Hematopoietic multipotent progenitor cell treated with erythropoietin and hydrocortisone succinate and interleukin-3 and kit ligand, for 15 days (in vitro differentiated cells): ENCODE measurements at regions not wholly inside any gene's neighbourhood (a gene's known extent, or its start where the extent isn't known, plus 50 kb on each side); places are given as distances from the start of the nearest gene placed in this dataset.

Source experiments
- DNase-seq: peaks from one replicate; pipeline ENCODE4 v3.0.0-alpha.2; 2015; ENCODE audit warnings: low spot score

GRCh38 chr21:38556390-38556789 lies 58.1 kb upstream of the ERG start:
- no peak for DNase-seq

DNA sequence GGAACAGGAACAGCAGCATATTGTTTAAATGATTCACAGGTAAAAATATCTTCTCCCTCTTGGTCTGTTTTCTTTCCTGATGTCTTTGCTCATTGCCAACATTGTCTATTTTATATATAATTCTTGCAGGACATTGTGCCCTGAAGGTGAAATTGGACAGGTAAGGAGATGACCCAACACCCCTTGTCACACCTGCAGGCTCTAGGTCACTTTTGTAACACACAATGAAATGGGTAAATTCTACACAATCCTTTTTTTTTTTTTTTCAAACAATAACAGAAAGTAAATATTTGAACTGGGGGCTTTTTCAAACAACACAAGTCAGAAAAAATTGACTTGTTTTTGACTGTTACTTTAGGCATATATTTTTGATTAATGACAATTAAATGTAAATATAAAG lies 62.9 kb upstream of the ERG start:
- no peak for DNase-seq

DNA sequence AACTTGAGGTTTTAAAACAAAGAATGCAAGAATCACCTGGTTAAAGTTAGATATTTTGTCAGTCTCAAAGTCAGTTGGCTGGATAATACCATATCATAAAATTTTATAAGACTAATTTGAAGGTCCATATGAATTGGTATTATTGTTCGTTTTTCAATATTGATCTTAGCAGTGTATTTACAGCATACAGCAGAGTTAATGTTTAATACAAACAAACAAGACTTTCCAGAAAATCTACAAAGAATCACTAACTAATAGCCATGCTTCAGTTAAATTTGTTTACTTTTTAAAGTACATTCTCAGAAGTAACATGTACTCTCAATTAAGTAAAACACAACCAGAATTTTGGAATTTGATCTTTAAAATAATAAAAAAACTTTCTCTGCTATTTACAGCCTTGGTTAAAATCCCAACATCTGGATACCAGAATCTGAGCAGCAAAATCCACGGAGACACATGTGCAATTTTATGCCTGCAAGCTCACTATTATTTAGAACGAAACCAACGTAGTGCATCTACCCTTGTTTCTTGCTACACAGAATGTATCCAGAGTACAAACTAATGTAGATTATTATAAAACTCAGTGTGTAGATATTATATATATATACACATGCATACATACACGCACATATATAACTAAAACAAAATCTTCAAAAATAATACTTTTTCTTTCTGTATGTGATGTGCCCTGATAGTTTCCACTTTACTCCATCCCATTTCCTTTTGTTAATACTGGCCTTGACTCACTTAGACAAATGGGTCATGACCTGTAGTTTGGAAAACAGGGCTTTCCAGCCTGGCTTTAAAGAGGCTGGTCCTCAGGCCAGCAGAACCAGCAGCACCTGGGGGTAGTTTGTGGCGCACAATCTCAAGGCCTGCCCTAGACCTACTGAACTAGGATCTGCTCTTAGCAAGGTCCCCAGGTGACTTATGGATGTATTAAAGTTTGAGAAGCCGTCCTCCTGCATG lies 63.6 kb upstream of the ERG start:
- DNase-seq, result no peak

DNA sequence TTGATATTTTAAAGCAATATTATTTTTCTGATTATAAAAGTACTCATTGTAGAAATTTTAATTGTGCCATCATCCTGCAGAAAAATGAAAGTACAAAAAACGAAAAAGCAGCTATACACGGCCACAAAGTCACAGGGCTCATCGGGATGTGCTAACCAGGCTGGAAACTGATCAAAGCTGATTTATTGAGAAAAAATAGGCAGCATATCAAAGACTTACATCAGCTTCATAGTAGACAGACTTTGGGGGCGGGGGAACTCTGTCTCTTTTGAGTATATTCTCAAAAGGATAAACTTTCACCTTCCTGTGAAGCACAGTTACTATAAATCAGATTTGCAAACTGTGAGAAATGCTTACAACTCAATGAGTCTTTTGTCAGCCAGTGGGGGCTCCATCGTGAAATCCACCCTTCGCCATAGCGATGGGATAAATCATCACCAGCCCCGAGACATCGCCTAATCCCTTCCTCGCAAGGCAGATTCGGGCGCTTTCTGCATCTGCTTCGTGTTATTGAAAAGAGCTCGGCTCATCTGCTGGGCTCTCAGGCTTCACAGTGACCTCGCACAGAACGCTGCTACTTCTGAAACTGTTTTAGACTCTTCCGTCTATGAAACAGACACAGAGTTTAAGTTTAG lies 69.2 kb upstream of the ERG start:
- DNase-seq, result no peak

DNA sequence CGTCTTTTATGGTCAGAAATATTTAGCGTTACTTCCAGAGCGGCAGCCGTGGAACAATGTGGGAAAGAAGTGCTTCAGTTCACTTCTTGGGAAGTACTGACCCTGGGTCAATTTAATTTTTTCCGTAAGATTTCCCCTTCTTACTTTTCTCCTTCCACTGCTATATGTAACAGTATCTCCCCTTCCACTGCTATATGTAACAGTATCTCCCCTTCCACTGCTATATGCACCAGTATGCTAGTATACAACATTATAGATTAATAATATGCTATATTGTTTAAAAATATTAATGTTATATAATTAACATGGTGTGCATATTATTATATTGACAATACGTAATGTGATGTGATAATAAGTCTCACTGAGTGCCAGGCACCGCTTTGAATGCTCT lies 69.7 kb upstream of the ERG start:
- no peak for DNase-seq

- no peak for DNase-seq
Observed at GRCh38 chr21:38569733-38570132, 71.5 kb upstream of the ERG start.

DNA sequence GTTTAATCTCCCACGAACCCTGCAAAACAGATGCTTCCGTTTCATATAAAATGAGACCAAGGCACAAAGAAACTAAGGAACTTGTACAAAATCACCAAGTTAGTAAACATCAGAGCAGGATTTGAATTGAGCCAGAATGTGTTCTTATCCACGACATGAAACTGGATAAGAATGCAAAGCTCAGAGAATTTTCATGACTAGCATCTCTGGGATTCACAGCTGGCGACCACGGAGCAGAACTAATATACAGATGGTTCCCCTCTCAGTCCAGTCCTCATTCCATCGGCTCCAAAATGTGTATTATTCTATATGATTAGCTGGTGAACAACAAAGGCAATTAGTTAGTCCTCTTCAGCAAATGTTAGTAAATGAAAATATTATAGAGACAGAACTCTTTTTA lies 72.3 kb upstream of the ERG start:
- DNase-seq, result no peak

- DNase-seq, result no peak
Observed at GRCh38 chr21:38574895-38575575, 76.8 kb upstream of the ERG start.

DNA sequence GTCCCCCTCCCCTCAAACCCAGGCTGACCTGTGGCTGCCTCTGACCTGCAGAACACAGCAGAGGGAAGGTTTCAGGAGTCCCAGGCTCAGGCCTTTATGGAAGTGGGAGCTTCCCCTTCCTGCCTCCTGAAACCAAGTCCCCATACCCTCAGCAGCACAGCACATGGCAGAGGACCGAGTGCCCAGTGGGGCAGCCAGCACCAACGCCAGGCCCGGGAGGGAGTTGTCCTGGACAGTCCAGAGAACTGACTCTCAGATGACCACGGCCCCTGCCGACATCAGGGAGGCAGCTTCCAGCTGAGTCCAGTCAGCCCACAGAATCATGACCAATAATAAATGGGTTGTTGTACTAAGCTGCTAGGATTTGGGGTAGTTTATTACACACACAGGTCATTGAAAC lies 79.6 kb upstream of the ERG start:
- DNase-seq, result no peak

DNA sequence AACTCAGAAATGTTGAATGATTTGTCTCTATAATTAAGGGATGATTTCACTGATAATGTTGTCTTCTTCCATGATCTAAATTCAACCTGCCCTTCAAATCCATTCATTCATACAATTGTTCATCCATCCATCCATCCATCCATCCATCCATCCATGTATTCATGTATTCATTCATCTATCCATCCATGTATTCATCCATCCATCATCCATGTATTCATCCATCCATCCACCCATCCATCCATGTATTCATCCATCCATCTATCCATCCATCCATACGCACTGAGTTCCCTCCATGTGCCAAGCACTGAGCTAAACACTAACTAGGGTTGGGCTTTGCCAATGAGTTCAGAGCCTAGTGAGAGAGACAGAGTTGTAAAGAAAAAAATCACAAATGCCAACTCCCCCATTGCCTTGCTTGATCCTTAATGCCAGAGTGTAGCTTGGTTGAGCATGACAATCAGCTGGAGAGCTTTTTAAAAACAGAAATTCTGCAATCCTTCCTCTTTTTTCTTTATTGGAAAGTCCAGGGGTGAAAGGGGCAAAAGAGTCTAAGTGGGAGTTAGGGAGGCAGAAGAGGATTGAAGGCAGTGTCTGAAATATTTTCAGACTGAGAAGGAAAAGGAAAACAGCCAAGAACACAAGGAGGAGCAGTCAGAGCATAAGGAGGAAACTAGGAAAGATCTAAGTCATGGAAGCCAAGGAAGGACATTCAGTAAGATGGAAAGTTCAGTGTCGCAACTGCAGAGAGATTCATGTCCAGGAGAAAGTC lies 92.4 kb upstream of the ERG start:
- DNase-seq, result no peak

GRCh38 chr21:38591218-38591537 lies 92.9 kb upstream of the ERG start:
- DNase-seq, result no peak

DNA sequence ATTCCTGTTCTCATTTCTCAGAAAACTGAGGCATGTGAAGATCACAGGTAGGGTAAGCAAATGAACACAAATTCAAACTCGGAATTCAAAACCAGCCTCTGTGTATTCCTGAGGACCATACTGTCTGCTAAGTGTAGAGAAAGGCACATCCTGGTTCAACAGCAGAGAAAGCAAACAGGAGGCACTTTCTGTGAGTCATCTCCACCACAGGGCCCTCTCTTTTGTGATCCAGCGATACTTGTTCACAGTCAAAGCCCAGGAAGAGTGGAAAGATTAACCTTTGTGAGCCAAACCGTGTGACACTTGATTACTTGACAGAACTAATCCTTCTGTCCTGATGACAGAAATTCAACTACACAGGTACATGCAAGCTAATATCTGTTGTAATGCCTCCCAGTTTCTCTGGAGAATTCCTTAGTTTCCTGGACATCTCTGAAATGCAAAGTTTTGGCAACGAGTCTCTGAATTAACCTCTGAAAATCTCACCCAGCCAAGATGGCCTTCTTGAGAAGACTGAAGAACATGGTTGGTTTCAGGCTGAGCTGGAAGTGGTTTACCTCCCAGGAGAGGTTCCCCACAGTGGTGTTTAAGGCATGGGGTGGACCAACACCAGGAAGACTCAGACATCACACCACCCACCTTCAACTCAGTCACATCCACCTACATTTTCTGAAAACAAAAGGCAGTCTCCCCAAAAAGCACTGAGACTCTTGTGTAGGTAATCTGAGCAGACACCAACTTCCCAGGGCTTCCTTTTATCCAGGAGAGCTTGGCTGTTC lies 98.2 kb upstream of the ERG start:
- DNase-seq, result no peak

DNA sequence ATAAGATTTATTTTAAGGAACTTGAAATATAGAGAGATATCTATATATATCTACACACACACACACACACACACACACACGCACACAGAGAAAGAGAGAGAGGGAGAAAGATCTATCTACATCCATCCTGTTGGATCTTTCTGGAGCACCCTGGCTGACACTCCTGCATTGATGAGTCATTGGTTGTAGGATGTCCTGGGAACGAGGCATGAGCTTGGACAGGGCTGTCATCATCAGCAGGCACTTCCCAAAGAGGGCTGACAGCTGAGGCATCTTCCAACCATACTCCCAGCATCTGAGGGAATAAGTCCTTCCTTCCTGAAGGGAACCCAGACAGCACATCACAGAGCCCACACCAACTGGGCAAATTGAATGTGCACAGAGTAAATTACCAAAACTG lies 99.1 kb upstream of the ERG start:
- no peak for DNase-seq

GRCh38 chr21:38598413-38598812 lies 100.1 kb upstream of the ERG start:
- DNase-seq, result no peak

GRCh38 chr21:38599381-38599975 lies 101.2 kb upstream of the ERG start:
- DNase-seq, result no peak

DNA sequence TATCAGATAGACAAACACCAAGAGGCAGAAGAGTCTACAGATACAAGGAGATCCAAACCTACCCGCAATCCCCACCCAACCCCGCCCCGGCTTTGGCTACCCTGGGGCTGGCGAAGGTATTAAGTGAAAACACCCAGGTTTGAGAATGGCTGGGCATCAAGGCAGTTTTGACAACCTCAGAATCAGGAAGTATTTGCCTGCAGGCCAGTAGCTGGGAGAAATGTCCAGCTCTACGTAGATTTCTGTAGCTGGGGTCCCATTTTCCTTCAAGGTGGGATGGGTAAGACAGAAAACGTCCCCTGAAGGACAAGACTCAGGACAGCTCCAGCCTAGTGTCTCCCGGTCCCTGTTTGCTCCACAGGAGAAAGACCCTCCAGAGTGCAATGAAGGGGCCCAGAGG lies 101.8 kb upstream of the ERG start:
- DNase-seq, result no peak

GRCh38 chr21:38605236-38605635 lies 107.0 kb upstream of the ERG start:
- no peak for DNase-seq

DNA sequence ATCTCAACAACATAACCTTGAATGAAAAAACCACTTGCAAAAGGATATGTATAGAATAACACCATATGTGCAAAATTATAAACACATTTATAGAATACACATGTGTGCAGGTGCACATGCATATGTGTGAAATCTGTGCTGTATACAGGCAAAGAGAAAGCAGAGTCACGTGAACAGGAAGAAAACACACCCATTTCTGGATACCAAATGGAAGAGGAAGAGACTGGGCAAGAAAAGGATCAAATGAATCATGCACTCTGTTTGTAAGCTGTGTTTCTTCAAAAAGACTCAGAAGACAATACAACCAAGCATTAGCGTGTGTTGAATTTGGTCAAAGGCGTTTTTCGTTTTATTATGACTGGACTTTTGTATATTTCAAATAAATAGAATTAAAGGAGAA lies 111.3 kb upstream of the ERG start:
- DNase-seq, result no peak

GRCh38 chr21:38610623-38611251 lies 112.5 kb upstream of the ERG start:
- no peak for DNase-seq

DNA sequence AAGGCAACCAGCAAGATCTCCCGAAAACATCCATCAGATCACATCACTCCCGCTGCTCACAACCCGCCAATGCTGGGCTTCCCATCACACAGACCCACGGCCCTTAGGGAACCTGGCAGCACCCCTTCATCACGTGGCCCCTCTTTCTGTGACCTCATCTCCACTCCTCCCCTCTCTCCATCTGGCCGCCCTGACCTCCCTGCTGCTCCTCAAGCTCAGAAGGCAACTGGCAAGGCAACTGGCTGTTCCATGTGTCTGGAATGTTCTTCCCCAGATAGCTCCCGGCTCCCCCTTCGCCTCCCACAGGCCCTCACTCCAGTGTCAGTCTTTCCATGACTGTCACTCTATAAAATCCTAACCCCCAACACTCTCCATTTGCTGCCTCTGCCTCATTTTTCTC lies 113.0 kb upstream of the ERG start:
- DNase-seq, result no peak

GRCh38 chr21:38613686-38614085 lies 115.4 kb upstream of the ERG start:
- no peak for DNase-seq
